Iris pigment epithelial cell (primary cell): ENCODE measurements at regions not wholly inside any gene's neighbourhood (a gene's known extent, or its start where the extent isn't known, plus 50 kb on each side); places are given as distances from the start of the nearest gene placed in this dataset.
A peak's percentile ranks its signal among the peaks of the same experiment; 100 is the strongest.
"Not testable (repeated sequence)": the region's sequence is repeated elsewhere in the genome, so short reads cannot be mapped to it uniquely, and the experiment has no call there.

ENCODE experiments used
- DNase-seq: peaks from one replicate; pipeline ENCODE4 v3.0.0-alpha.2; 2011; ENCODE audit warnings: low read depth

GRCh38 chr3:103977417-103977816 lies 1389.3 kb upstream of the ALCAM start:
- DNase-seq: no peak

- peak; percentile 33 for DNase-seq
These were observed 1375.1 kb upstream of the ALCAM start for GRCh38 chr3:103991461-103992115.

- no peak for DNase-seq
These were observed 1374.2 kb upstream of the ALCAM start for GRCh38 chr3:103992469-103992868.

GRCh38 chr3:104004956-104005355 lies 1361.8 kb upstream of the ALCAM start:
- no peak for DNase-seq

GRCh38 chr3:104005815-104006214 lies 1360.9 kb upstream of the ALCAM start:
- peak; percentile 18 for DNase-seq

GRCh38 chr3:104018541-104018940 lies 1348.2 kb upstream of the ALCAM start:
- DNase-seq: peak; percentile 21

GRCh38 chr3:104031598-104031997 lies 1335.1 kb upstream of the ALCAM start:
- DNase-seq: no peak

GRCh38 chr3:104032283-104032682 lies 1334.4 kb upstream of the ALCAM start:
- DNase-seq: peak; percentile 55

GRCh38 chr3:104040896-104041295 lies 1325.8 kb upstream of the ALCAM start:
- no peak for DNase-seq

- DNase-seq: not testable (repeated sequence)
These were observed 1323.6 kb upstream of the ALCAM start for GRCh38 chr3:104043001-104043543.

- peak; percentile 26 for DNase-seq
These were observed 1322.7 kb upstream of the ALCAM start for GRCh38 chr3:104044002-104044401.

GRCh38 chr3:104066658-104067057 lies 1300.1 kb upstream of the ALCAM start:
- DNase-seq: peak; percentile 70

GRCh38 chr3:104069114-104069513 lies 1297.6 kb upstream of the ALCAM start:
- DNase-seq: peak; percentile 16

GRCh38 chr3:104070906-104071305 lies 1295.8 kb upstream of the ALCAM start:
- no peak for DNase-seq

GRCh38 chr3:104080088-104080626 lies 1286.6 kb upstream of the ALCAM start:
- no peak for DNase-seq

GRCh38 chr3:104088738-104089137 lies 1278.0 kb upstream of the ALCAM start:
- DNase-seq: no peak

- DNase-seq: not testable (repeated sequence)
These were observed 1276.7 kb upstream of the ALCAM start for GRCh38 chr3:104089987-104090386.

- DNase-seq: no peak
These were observed 1265.0 kb upstream of the ALCAM start for GRCh38 chr3:104101736-104102135.

GRCh38 chr3:104102386-104102785 lies 1264.3 kb upstream of the ALCAM start:
- peak; percentile 68 for DNase-seq

- DNase-seq: no peak
These were observed 1260.4 kb upstream of the ALCAM start for GRCh38 chr3:104106276-104106675.

GRCh38 chr3:104108522-104108921 lies 1258.2 kb upstream of the ALCAM start:
- no peak for DNase-seq

GRCh38 chr3:104126463-104126862 lies 1240.2 kb upstream of the ALCAM start:
- DNase-seq: no peak

- no peak for DNase-seq
These were observed 1239.7 kb upstream of the ALCAM start for GRCh38 chr3:104126864-104127553.
